OCI-LY3 (cell line): ENCODE measurements at regions not wholly inside any gene's neighbourhood (a gene's known extent, or its start where the extent isn't known, plus 50 kb on each side); places are given as distances from the start of the nearest gene placed in this dataset.

Source experiments
- H2AFZ ChIP-seq: fragments of 200-600, 300-600 bp; shearing (Covaris generic); 2 replicates; pipeline ENCODE4 v1.6.0; 2014; ENCODE audit warnings: antibody characterized with exemption, low read depth, low read length
- H3K27ac ChIP-seq: fragments of 200-600, 300-600 bp; sonication (generic); 2 replicates; pipeline ENCODE4 v1.5.1; 2014; ENCODE audit warnings: mild to moderate bottlenecking, low read length, moderate library complexity, mixed read lengths
- H3K27me3 ChIP-seq: fragments of 200-600, 300-600 bp; sonication (generic); 2 replicates; pipeline ENCODE4 v1.6.1; 2014; ENCODE audit warnings: low read depth, low read length, mixed read lengths
- H3K36me3 ChIP-seq: fragments of 200-600, 300-600 bp; sonication (generic); replicated peaks from 2 replicates; pipeline ENCODE3; 2014; ENCODE audit warnings: low read depth, low read length, mixed read lengths
- H3K4me1 ChIP-seq: fragments of 300-600, 200-600 bp; sonication (generic); 2 replicates; pipeline ENCODE4 v1.6.1; 2014; ENCODE audit warnings: low read length, mixed read lengths
- H3K4me2 ChIP-seq: fragments of 200-600, 300-600 bp; sonication (generic); 2 replicates; pipeline ENCODE4 v1.6.1; 2014; ENCODE audit warnings: low read length, mixed read lengths
- H3K4me3 ChIP-seq: fragments of 300-600, 200-600 bp; sonication (generic); 2 replicates; pipeline ENCODE4 v1.5.1; 2014; ENCODE audit warnings: antibody characterized with exemption, mild to moderate bottlenecking, low read length, moderate library complexity
- H3K79me2 ChIP-seq: fragments of 300-600, 200-600 bp; shearing (Covaris generic); 2 replicates; pipeline ENCODE4 v1.6.1; 2014; ENCODE audit warnings: mild to moderate bottlenecking, low read length, mixed read lengths
- H3K9ac ChIP-seq: fragments of 300-600, 200-600 bp; shearing (Covaris generic); 2 replicates; pipeline ENCODE4 v1.6.0; 2014; ENCODE audit warnings: mild to moderate bottlenecking, low read length, moderate library complexity
- H3K9me3 ChIP-seq: fragments of 200-600, 300-600 bp; shearing (Covaris generic); 2 replicates; pipeline ENCODE4 v1.6.1; 2014; ENCODE audit warnings: low read length, mixed read lengths; ENCODE audit not compliant: insufficient read depth
- H4K20me1 ChIP-seq: fragments of 200-600, 300-600 bp; sonication (generic); 2 replicates; pipeline ENCODE4 v1.6.1; 2016; ENCODE audit warnings: low read length, mixed read lengths; ENCODE audit not compliant: insufficient read depth
- CTCF ChIP-seq: fragments of 200-600, 300-600 bp; sonication (generic); IDR thresholded peaks from 2 replicates; pipeline ENCODE4 v1.5.1; 2014; ENCODE audit warnings: antibody characterized with exemption, low read length, low read depth
- EZH2phosphoT487 ChIP-seq: fragments of 200-600 bp; shearing (Covaris generic); IDR thresholded peaks from 2 replicates; pipeline ENCODE4 v1.6.1; 2018; ENCODE audit warnings: antibody characterized with exemption, mixed run types, low read depth

- Histone ChIP-seq H3K79me2 (no peaks in the 10 kb centered on the region), H4K20me1 (no peaks in the 10 kb centered on the region; the same call in 1 of the 2 replicates), H3K4me2 (no peak overlapping the region), H3K27ac (no peak overlapping the region), H3K9ac (no peak overlapping the region), H3K36me3 (no peaks in the 10 kb centered on the region), H3K9me3 (no peaks in the 10 kb centered on the region), H2AFZ (no peak overlapping the region), H3K4me1 (no peaks in the 10 kb centered on the region), H3K27me3 (no peaks in the 10 kb centered on the region), H3K4me3 (no peak overlapping the region)
- TF ChIP-seq CTCF (no peak), EZH2phosphoT487 (no peak)
Observed at GRCh38 chr13:22130254-22130653, 459.4 kb downstream of the FGF9 start.

- Histone ChIP-seq H3K4me3 (no peak overlapping the region), H4K20me1 (no peaks in the 10 kb centered on the region), H3K27me3 (no peaks in the 10 kb centered on the region), H3K9me3 (no peaks in the 10 kb centered on the region), H3K9ac (no peak overlapping the region), H3K4me1 (no peaks in the 10 kb centered on the region), H2AFZ (no peak overlapping the region), H3K4me2 (no peak overlapping the region), H3K79me2 (no peaks in the 10 kb centered on the region), H3K36me3 (no peaks in the 10 kb centered on the region), H3K27ac (no peak overlapping the region)
- TF ChIP-seq CTCF (no peak), EZH2phosphoT487 (no peak)
Observed at GRCh38 chr13:22134261-22134660, 463.4 kb downstream of the FGF9 start.

- H3K79me2 ChIP-seq: no peaks in the 10 kb centered on the region
- no peaks in the 10 kb centered on the region for H3K36me3 ChIP-seq
- TF ChIP-seq CTCF (no peak), EZH2phosphoT487 (no peak)
Observed at GRCh38 chr13:22135446-22135845, 464.6 kb downstream of the FGF9 start.

GRCh38 chr13:22137361-22138050 lies 466.6 kb downstream of the FGF9 start:
- Histone ChIP-seq H3K9me3 (no peaks in the 10 kb centered on the region), H3K27me3 (0 out of 2 replicates have a peak, but pooled peaks cover 2% of the 10 kb centered on the region), H3K4me2 (no peak overlapping the region), H3K9ac (no peak overlapping the region), H3K4me1 (no peaks in the 10 kb centered on the region), H3K36me3 (no peaks in the 10 kb centered on the region), H3K27ac (no peak overlapping the region), H2AFZ (no peak overlapping the region), H3K4me3 (no peak overlapping the region), H4K20me1 (no peaks in the 10 kb centered on the region), H3K79me2 (no peaks in the 10 kb centered on the region)
- TF ChIP-seq EZH2phosphoT487: no peak
- TF ChIP-seq CTCF: no peak

More at GRCh38 chr13:22135446-22135845, 464.6 kb downstream of the FGF9 start:
- Histone ChIP-seq H3K9me3 (no peaks in the 10 kb centered on the region), H2AFZ (no peak overlapping the region), H3K4me3 (no peak overlapping the region), H3K4me1 (no peaks in the 10 kb centered on the region), H3K4me2 (no peak overlapping the region), H3K9ac (no peak overlapping the region), H4K20me1 (no peaks in the 10 kb centered on the region), H3K27me3 (0 out of 2 replicates have a peak, but pooled peaks cover 2% of the 10 kb centered on the region), H3K27ac (no peak overlapping the region)
